H9 (cell line): ENCODE measurements at regions not wholly inside any gene's neighbourhood (a gene's known extent, or its start where the extent isn't known, plus 50 kb on each side); places are given as distances from the start of the nearest gene placed in this dataset.

ENCODE experiments used
- DNase-seq: peaks from one replicate; pipeline ENCODE4 v3.0.0-alpha.2; 2017
- H2AFZ ChIP-seq: one replicate; pipeline ENCODE4 v1.6.1; 2013; ENCODE audit warnings: mild to moderate bottlenecking, low read length, control low read depth, moderate library complexity
- H2AK5ac ChIP-seq: 2 replicates; pipeline ENCODE4 v1.6.1; 2013; ENCODE audit warnings: low read length, control low read depth, mixed read lengths; ENCODE audit not compliant: insufficient read length
- H2BK120ac ChIP-seq: one replicate; pipeline ENCODE4 v1.6.1; 2013; ENCODE audit warnings: low read depth, mild to moderate bottlenecking, low read length, control low read depth, inconsistent platforms; ENCODE audit not compliant: poor library complexity, severe bottlenecking
- H2BK12ac ChIP-seq: 2 replicates; pipeline ENCODE4 v1.6.1; 2013; ENCODE audit warnings: low read length, control low read depth, mixed read lengths, low read depth; ENCODE audit not compliant: insufficient read length
- H2BK15ac ChIP-seq: 2 replicates; pipeline ENCODE4 v1.6.1; 2013; ENCODE audit warnings: low read depth, low read length, control low read depth
- H2BK20ac ChIP-seq: one replicate; pipeline ENCODE4 v1.6.1; 2013; ENCODE audit warnings: low read depth, mild to moderate bottlenecking, low read length, control low read depth, inconsistent platforms; ENCODE audit not compliant: poor library complexity, severe bottlenecking
- H2BK5ac ChIP-seq: 2 replicates; pipeline ENCODE4 v1.6.1; 2013; ENCODE audit warnings: low read length, control low read depth, mixed read lengths; ENCODE audit not compliant: insufficient read length
- H3K14ac ChIP-seq: 2 replicates; pipeline ENCODE4 v1.6.1; 2013; ENCODE audit warnings: low read length, control low read depth; ENCODE audit not compliant: insufficient read depth
- H3K18ac ChIP-seq: 2 replicates; pipeline ENCODE4 v1.6.1; 2013; ENCODE audit warnings: low read depth, mild to moderate bottlenecking, mixed read lengths, low read length, control low read depth; ENCODE audit not compliant: insufficient read length
- H3K23ac ChIP-seq: 2 replicates; pipeline ENCODE4 v1.6.1; 2013; ENCODE audit warnings: low read length, control low read depth, mixed read lengths, low read depth; ENCODE audit not compliant: insufficient read length
- H3K23me2 ChIP-seq: 2 replicates; pipeline ENCODE4 v1.6.1; 2013; ENCODE audit warnings: low read depth, mild to moderate bottlenecking, mixed read lengths, low read length, control low read depth; ENCODE audit not compliant: insufficient read length, poor library complexity, severe bottlenecking
- H3K27ac ChIP-seq: 2 replicates; pipeline ENCODE4 v1.5.1; 2013; ENCODE audit warnings: low read length, control low read depth, mixed read lengths, low read depth; ENCODE audit not compliant: insufficient read length
- H3K27me3 ChIP-seq: 2 replicates; pipeline ENCODE4 v1.6.1; 2013; ENCODE audit warnings: low read length, control low read depth, inconsistent platforms; ENCODE audit not compliant: insufficient read depth
- H3K4ac ChIP-seq: 2 replicates; pipeline ENCODE4 v1.6.1; 2013; ENCODE audit warnings: low read depth, mild to moderate bottlenecking, control low read depth, inconsistent platforms, low read length, moderate library complexity
- H3K4me1 ChIP-seq: 2 replicates; pipeline ENCODE4 v1.6.1; 2013; ENCODE audit warnings: low read length, control low read depth, inconsistent platforms; ENCODE audit not compliant: insufficient read depth
- H3K4me2 ChIP-seq: 2 replicates; pipeline ENCODE4 v1.6.1; 2013; ENCODE audit warnings: low read length, control low read depth, mixed read lengths; ENCODE audit not compliant: insufficient read length, insufficient read depth
- H3K56ac ChIP-seq: 2 replicates; pipeline ENCODE4 v1.6.1; 2013; ENCODE audit warnings: low read depth, mild to moderate bottlenecking, mixed read lengths, low read length, control low read depth; ENCODE audit not compliant: insufficient read length
- H3K79me1 ChIP-seq: 2 replicates; pipeline ENCODE4 v1.6.1; 2013; ENCODE audit warnings: low read depth, mild to moderate bottlenecking, moderate library complexity, low read length, control low read depth, inconsistent platforms; ENCODE audit not compliant: insufficient read depth, poor library complexity, severe bottlenecking
- H3K79me2 ChIP-seq: 2 replicates; pipeline ENCODE4 v1.6.1; 2013; ENCODE audit warnings: low read length, control low read depth, inconsistent platforms; ENCODE audit not compliant: insufficient read depth
- H3K9ac ChIP-seq: 2 replicates; pipeline ENCODE4 v1.6.1; 2013; ENCODE audit warnings: low read length, control low read depth, mixed read lengths; ENCODE audit not compliant: insufficient read length; ENCODE audit errors: extremely low read depth
- H3K9me3 ChIP-seq: one replicate; pipeline ENCODE4 v1.6.1; 2013; ENCODE audit warnings: low read depth, low read length, inconsistent platforms; ENCODE audit not compliant: control insufficient read depth
- H3T11ph ChIP-seq: one replicate; pipeline ENCODE4 v1.6.1; 2013; ENCODE audit warnings: mild to moderate bottlenecking, low read length, control low read depth, inconsistent platforms
- H4K20me1 ChIP-seq: one replicate; pipeline ENCODE4 v1.6.1; 2013; ENCODE audit not compliant: control insufficient read depth, insufficient read length, insufficient read depth
- H4K5ac ChIP-seq: 2 replicates; pipeline ENCODE4 v1.6.1; 2013; ENCODE audit warnings: low read depth, mild to moderate bottlenecking, mixed read lengths, low read length, control low read depth; ENCODE audit not compliant: insufficient read length
- H4K8ac ChIP-seq: replicated peaks from 2 replicates; pipeline ENCODE4 v1.6.1; 2013; ENCODE audit warnings: low read length, control low read depth, mixed read lengths, low read depth; ENCODE audit not compliant: insufficient read length
- H4K91ac ChIP-seq: 2 replicates; pipeline ENCODE4 v1.6.1; 2013; ENCODE audit warnings: low read depth, mild to moderate bottlenecking, moderate library complexity, mixed read lengths, low read length, control low read depth; ENCODE audit not compliant: insufficient read length
- H3K27ac Mint-ChIP-seq, 3 experiments: 2 replicates in 2 of 3; 3 replicates in 1 of 3; pipeline ENCODE4 v1.8.0; 2020 to 2021; ENCODE audit warnings: mixed read lengths in 3 of 3, mild to moderate bottlenecking in 1 of 3, moderate library complexity in 1 of 3
- H3K27me3 Mint-ChIP-seq: 2 replicates; pipeline ENCODE4 v1.8.0; 2021; ENCODE audit warnings: low read depth, mild to moderate bottlenecking, moderate library complexity, mixed read lengths
- H3K36me3 Mint-ChIP-seq, 3 experiments: 2 replicates in 2 of 3; 3 replicates in 1 of 3; pipeline ENCODE4 v1.8.0; 2020 to 2021; ENCODE audit warnings: low read depth in 3 of 3, mixed read lengths in 3 of 3; ENCODE audit not compliant: insufficient read depth in 1 of 3
- H3K4me1 Mint-ChIP-seq, 2 experiments: 2 replicates each; pipeline ENCODE4 v1.8.0; 2020; ENCODE audit warnings: mixed read lengths in 2 of 2
- H3K4me3 Mint-ChIP-seq, 2 experiments: 2 replicates in 1 of 2; 3 replicates in 1 of 2; pipeline ENCODE4 v1.8.0; 2020 to 2021; ENCODE audit warnings: mild to moderate bottlenecking in 2 of 2, mixed read lengths in 2 of 2, moderate library complexity in 1 of 2
- H3K9me3 Mint-ChIP-seq, 2 experiments: 2 replicates in 1 of 2; 3 replicates in 1 of 2; pipeline ENCODE4 v1.8.0; 2020; ENCODE audit warnings: mild to moderate bottlenecking in 2 of 2, mixed read lengths in 2 of 2, moderate library complexity in 1 of 2
- CTCF ChIP-seq: fragments of 200-600 bp; sonication (generic); conservative IDR thresholded peaks from 3 replicates; pipeline ENCODE4 v1.8.0; 2021; ENCODE audit warnings: antibody characterized with exemption, mild to moderate bottlenecking
- whole genome bisulfite sequencing: extraction: QIAGEN DNeasy Blood & Tissue Kit; methylation state at CpG from one replicate; pipeline ENCODE4 v1.1.7; 2013; ENCODE audit warnings: missing lambda C conversion rate, low lambda C conversion rate, mixed read lengths; ENCODE audit not compliant: insufficient read length; ENCODE audit errors: extremely low coverage; 5-methylcytosine and 5-hydroxymethylcytosine counted together

DNA sequence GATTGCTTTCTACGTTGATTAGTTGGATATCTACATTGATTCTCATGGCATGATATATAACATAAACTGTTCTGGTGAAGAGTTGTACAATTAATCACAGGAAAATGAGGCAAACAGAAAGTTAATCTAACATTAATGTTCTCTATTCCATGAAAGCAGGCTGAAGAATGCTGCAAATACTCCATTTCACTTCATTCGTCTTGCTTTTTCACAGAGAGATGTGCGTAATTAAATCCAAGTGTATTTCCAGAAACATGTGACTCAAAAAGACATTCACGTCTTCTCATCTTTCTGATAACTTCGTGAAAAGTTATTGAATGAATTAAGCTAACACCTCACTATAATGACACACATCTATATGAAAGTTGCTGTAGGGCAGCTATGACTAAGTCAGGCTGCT is 1471.5 kb downstream of the DPP10 start:
- Histone ChIP-seq H3K4ac (no peak overlapping the region), H2BK12ac (no peak overlapping the region), H3K79me2 (no peaks in the 10 kb centered on the region), H3K56ac (no peak overlapping the region), H3K23me2 (no peaks in the 10 kb centered on the region), H3K18ac (no peak overlapping the region), H3K9ac (no peak overlapping the region), H3K14ac (no peak overlapping the region), H2BK20ac (no peak overlapping the region), H4K5ac (no peak overlapping the region), H2BK15ac (no peak overlapping the region), H3K4me2 (no peak overlapping the region), H3K79me1 (no peaks in the 10 kb centered on the region), H4K20me1 (no peaks in the 10 kb centered on the region), H3K23ac (no peak overlapping the region), H4K91ac (no peak overlapping the region), H3T11ph (no peak overlapping the region), H3K4me1 (no peaks in the 10 kb centered on the region), H3K9me3 (no peaks in the 10 kb centered on the region), H4K8ac (no peak overlapping the region), H2AK5ac (no peak overlapping the region), H2BK120ac (no peak overlapping the region), H2BK5ac (no peak overlapping the region), H2AFZ (no peak overlapping the region), H3K27me3 (no peaks in the 10 kb centered on the region), H3K27ac (no peak overlapping the region)
- no peak overlapping the region for H3K27ac Mint-ChIP-seq
- no peak for TF ChIP-seq CTCF
- DNase-seq, result no peak
- H3K27me3 Mint-ChIP-seq, result no peaks in the 10 kb centered on the region
- peaks cover under 1 to 2% of the 10 kb centered on the region in 2 experiments; a peak in 3 of 4 replicates for H3K4me1 Mint-ChIP-seq
- WGBS, result 100% methylated on average over 1 of the region's 5 CpGs
- no peaks in the 10 kb centered on the region for H3K9me3 Mint-ChIP-seq
- H3K4me3 Mint-ChIP-seq, result no peak overlapping the region
- H3K36me3 Mint-ChIP-seq, result no peaks in the 10 kb centered on the region
